Adrenal gland (tissue), 9 donors: ENCODE measurements at regions not wholly inside any gene's neighbourhood (a gene's known extent, or its start where the extent isn't known, plus 50 kb on each side); places are given as distances from the start of the nearest gene placed in this dataset.
"Not testable (repeated sequence)": the region's sequence is repeated elsewhere in the genome, so short reads cannot be mapped to it uniquely, and the experiment has no call there.

Experiments used
- DNase-seq, 7 donors: peaks; one replicate each; pipeline ENCODE4 v3.0.0-alpha.2; 2019 to 2020
- H3K27ac ChIP-seq, 5 donors: fragments of 200-600 bp; sonication (generic) in 4 of 5; 1 replicate in 3 of 5; 2 replicates in 2 of 5; pipeline versions ENCODE4 v1.5.1 to v1.8.0; 2016 to 2020; ENCODE audit warnings: mild to moderate bottlenecking in 1 of 5
- H3K27me3 ChIP-seq: fragments of 200-600 bp; 2 replicates; pipeline ENCODE4 v1.8.0; 2021
- H3K36me3 ChIP-seq, 2 donors: fragments of 200-600 bp; replicated peaks in 1 of 2; 1 replicate in 1 of 2; 2 replicates in 1 of 2; pipeline versions ENCODE4 v1.5.1 to v1.8.0; 2018 to 2022
- H3K4me1 ChIP-seq, 2 donors: fragments of 200-600 bp; replicated peaks in 1 of 2; 1 replicate in 1 of 2; 2 replicates in 1 of 2; pipeline versions ENCODE4 v1.5.1 to v1.8.0; 2018 to 2021
- H3K4me3 ChIP-seq, 4 donors: fragments of 200-600 bp; sonication (generic) in 3 of 4; one replicate each; pipeline ENCODE4 v1.5.1; 2016 to 2018
- H3K9me3 ChIP-seq, 3 donors: fragments of 200-600 bp; sonication (generic) in 1 of 3; replicated peaks in 1 of 3; 1 replicate in 2 of 3; 2 replicates in 1 of 3; pipeline versions ENCODE4 v1.5.1 to v1.8.0; 2016 to 2021
- POLR2A ChIP-seq, 2 donors: fragments of 450-650 bp; IDR thresholded peaks; one replicate each; pipeline ENCODE4 v1.6.1; 2017; ENCODE audit warnings: antibody characterized with exemption in 2 of 2, mild to moderate bottlenecking in 2 of 2, moderate library complexity in 1 of 2
- WGBS, 4 donors: extraction: QIAGEN DNeasy Blood & Tissue Kit in 2 of 4; methylation state at CpG; one replicate each; pipeline versions ENCODE4 v1.1.5 to v1.1.7; 2013 to 2017; 5-methylcytosine and 5-hydroxymethylcytosine counted together
- intact Hi-C, 2 donors: fragments of 100-400 bp; cut with DNase I; formaldehyde crosslinking; loops; one replicate each; pipeline versions ENCODE4 v1.14.1 to v1.15.0; 2022 to 2023
- small RNA-seq, 2 donors: library from RNA; depleted of rRNA; stranded (forward); fragments of <200 nt; gene quantifications; one replicate each; pipeline ENCODE3, GENCODE V24; 2016
- TF ChIP-seq, protein P1 (sequence below), 6 experiments: fragments of 450-650 bp in 4 of 6; fragments of 200-600 bp in 2 of 6; sonication (generic) in 1 of 6; IDR thresholded peaks; 1 replicate in 5 of 6; 2 replicates in 1 of 6; pipeline versions ENCODE4 v1.5.1 to v1.8.0; 2016 to 2021; ENCODE audit warnings: antibody characterized with exemption in 6 of 6, mild to moderate bottlenecking in 2 of 6, moderate library complexity in 1 of 6
- donor health status: healthy with polysubstance abuse.
- donor health status: Bipolar disorder and iron deficiency.
- donor health status: DM: yes; HTN: yes; CAD: no.
- donor health status: DM: no; HTN: no; CAD: no.
- donor health status: DM: no; HTN: no; CAD: no.

DNA sequence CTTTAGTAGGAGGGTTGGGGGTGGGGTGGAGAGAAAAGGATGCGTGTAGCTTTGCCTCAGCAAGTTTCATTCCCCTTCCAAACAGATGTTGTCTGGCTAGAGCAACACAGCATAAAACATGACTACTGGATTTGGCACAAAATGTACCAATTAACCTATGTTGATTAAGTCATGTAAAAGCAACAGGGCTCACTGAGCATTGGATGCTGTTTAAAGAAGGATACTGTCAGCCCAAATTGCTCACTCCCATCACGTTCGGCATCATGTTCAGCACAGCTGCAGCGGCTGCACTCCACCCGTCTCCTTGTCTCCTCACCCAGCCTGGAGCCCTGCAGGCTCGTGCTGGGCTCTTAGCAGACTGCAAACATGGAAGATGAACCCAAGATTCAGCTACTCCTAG, 77.5 kb downstream of the DLEU7 start:
- H3K4me1 ChIP-seq, result no peaks in the 10 kb centered on the region
- no peaks in the 10 kb centered on the region for H3K9me3 ChIP-seq
- TF ChIP-seq POLR2A (IDR thresholded peaks at IDR 0.05), result no peak
- TF ChIP-seq, protein P1, sequence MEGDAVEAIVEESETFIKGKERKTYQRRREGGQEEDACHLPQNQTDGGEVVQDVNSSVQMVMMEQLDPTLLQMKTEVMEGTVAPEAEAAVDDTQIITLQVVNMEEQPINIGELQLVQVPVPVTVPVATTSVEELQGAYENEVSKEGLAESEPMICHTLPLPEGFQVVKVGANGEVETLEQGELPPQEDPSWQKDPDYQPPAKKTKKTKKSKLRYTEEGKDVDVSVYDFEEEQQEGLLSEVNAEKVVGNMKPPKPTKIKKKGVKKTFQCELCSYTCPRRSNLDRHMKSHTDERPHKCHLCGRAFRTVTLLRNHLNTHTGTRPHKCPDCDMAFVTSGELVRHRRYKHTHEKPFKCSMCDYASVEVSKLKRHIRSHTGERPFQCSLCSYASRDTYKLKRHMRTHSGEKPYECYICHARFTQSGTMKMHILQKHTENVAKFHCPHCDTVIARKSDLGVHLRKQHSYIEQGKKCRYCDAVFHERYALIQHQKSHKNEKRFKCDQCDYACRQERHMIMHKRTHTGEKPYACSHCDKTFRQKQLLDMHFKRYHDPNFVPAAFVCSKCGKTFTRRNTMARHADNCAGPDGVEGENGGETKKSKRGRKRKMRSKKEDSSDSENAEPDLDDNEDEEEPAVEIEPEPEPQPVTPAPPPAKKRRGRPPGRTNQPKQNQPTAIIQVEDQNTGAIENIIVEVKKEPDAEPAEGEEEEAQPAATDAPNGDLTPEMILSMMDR (IDR thresholded peaks at IDR 0.05), result no peak
- 79 to 89% (median 84%) methylated on average over 6 of the region's 6 CpGs for WGBS, 4 donors
- no peaks in the 10 kb centered on the region for H3K36me3 ChIP-seq
- H3K27ac ChIP-seq, result no peak overlapping the region
- no peak overlapping the region for H3K4me3 ChIP-seq
- DNase-seq, result no peak
- H3K27me3 ChIP-seq, result no peaks in the 10 kb centered on the region
- intact Hi-C loops, result no loop called here

DNA sequence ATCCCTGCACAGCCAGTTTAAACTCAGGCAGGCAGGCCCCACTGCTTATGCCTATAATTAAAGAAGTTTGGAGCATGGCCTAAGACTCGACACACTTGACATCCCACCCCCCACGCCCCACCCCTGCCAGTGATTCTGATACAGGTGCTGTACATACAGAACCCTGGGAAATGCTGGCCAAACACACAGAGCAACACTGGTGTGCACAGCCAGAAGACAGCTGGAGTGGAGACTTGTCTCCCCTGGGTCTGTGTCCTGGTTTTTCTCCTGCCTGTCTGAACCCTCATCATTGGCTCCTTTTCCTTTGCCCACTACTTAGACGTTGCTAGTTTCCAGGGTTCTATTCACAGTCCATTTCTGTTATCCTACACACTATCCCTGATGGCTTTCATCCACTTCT, 76.8 kb downstream of the DLEU7 start:
- intact Hi-C loops, result no loop called here
- DNase-seq, result no peak
- TF ChIP-seq POLR2A (IDR thresholded peaks at IDR 0.05), result no peak
- TF ChIP-seq, protein P1 (IDR thresholded peaks at IDR 0.05), result no peak
- Histone ChIP-seq H3K27ac (no peak overlapping the region), H3K9me3 (no peaks in the 10 kb centered on the region), H3K4me3 (no peak overlapping the region), H3K36me3 (no peaks in the 10 kb centered on the region), H3K27me3 (no peaks in the 10 kb centered on the region), H3K4me1 (no peaks in the 10 kb centered on the region)
- WGBS, 4 donors, result 65 to 81% (median 69%) methylated on average over 3 of the region's 3 CpGs

DNA sequence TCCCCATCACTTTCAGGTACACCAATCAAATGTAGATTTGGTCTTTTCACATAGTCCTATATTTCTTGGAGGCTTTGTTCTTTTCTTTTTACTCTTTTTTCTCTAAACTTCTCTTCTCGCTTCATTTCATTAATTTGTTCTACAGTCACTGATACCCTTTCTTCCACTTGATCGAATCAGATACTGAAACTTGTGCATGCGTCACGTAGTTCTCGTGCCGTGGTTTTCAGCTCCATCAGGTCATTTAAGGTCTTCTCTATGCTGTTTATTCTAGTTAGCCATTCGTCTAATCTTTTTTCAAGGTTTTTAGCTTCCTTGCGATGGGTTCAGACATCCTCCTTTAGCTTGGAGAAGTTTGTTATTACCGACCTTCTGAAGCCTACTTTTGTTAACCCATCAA, 70.6 kb downstream of the DLEU7 start:
- intact Hi-C loops, H3K36me3 ChIP-seq, H3K27ac ChIP-seq, H3K4me1 ChIP-seq, H3K4me3 ChIP-seq, H3K27me3 ChIP-seq, H3K9me3 ChIP-seq, DNase-seq: not testable (repeated sequence)
- 71 to 90% (median 81%) methylated on average over 9 of the region's 9 CpGs for WGBS, 4 donors

Small RNA genes in the stretch of these regions (small RNA-seq; reads per million reads assigned to genes)
- gene RF02109, result 0 reads per million in 2 donors
- gene RF02110, result 0 reads per million in 2 donors
